ENCODE measurements at regions not wholly inside any gene's neighbourhood (a gene's known extent, or its start where the extent isn't known, plus 50 kb on each side); places are given as distances from the start of the nearest gene placed in this dataset.

DNA sequence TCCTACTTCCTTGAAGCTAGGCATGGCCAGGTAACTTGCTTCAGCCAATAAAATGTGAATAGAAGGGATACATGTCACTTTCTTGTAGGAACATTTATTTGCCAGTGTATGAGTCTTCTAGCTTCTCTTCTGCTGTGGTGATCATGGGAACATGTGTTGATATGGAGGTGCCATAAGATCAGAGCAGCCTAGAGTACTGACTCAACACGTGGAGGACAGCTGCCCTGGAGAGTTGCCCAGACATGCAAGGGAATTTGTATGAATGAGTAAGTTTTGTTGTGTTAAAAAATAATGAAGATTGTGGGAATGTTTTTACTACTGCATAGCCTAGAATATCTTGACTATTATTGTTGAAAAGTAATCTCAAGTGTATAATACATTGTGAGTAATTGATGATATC, 502.3 kb downstream of the NUF2 start:
- H4K20me1 ChIP-seq (ENCODE audit: insufficient read depth): no peaks in the 10 kb centered on the region
- TF ChIP-seq ZNF274 (IDR thresholded peaks at IDR 0.05; ENCODE audit: low read depth, low read length): no peak
- TF ChIP-seq ZFX (IDR thresholded peaks at IDR 0.05): no peak
- TF ChIP-seq YY1 (IDR thresholded peaks at IDR 0.05; ENCODE audit: extremely low read depth, insufficient replicate concordance, low read depth, low read length): no peak
- TF ChIP-seq, protein P1, sequence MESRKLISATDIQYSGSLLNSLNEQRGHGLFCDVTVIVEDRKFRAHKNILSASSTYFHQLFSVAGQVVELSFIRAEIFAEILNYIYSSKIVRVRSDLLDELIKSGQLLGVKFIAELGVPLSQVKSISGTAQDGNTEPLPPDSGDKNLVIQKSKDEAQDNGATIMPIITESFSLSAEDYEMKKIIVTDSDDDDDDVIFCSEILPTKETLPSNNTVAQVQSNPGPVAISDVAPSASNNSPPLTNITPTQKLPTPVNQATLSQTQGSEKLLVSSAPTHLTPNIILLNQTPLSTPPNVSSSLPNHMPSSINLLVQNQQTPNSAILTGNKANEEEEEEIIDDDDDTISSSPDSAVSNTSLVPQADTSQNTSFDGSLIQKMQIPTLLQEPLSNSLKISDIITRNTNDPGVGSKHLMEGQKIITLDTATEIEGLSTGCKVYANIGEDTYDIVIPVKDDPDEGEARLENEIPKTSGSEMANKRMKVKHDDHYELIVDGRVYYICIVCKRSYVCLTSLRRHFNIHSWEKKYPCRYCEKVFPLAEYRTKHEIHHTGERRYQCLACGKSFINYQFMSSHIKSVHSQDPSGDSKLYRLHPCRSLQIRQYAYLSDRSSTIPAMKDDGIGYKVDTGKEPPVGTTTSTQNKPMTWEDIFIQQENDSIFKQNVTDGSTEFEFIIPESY (IDR thresholded peaks at IDR 0.05; ENCODE audit: extremely low read depth, insufficient replicate concordance, low read length): no peak
- no peak for TF ChIP-seq SP1 (IDR thresholded peaks at IDR 0.05; ENCODE audit: low read depth)
- no peak for TF ChIP-seq POLR2AphosphoS5 (IDR thresholded peaks at IDR 0.05; ENCODE audit: low read depth, low read length)
- TF ChIP-seq EZH2phosphoT487 (IDR thresholded peaks at IDR 0.05; ENCODE audit: borderline replicate concordance): no peak
- no peak for TF ChIP-seq SRF (IDR thresholded peaks at IDR 0.05; ENCODE audit: low read depth)
- TF ChIP-seq, protein P2, sequence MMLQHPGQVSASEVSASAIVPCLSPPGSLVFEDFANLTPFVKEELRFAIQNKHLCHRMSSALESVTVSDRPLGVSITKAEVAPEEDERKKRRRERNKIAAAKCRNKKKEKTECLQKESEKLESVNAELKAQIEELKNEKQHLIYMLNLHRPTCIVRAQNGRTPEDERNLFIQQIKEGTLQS (IDR thresholded peaks at IDR 0.05): no peak
- TF ChIP-seq EGR1 (IDR thresholded peaks at IDR 0.05; ENCODE audit: low read depth): no peak
- H3K4me2 ChIP-seq (ENCODE audit: low read length): no peak overlapping the region
- POLR2A ChIA-PET: no interaction called here
- intact Hi-C loops (cut with micrococcal nuclease): loop anchor here (5.0 kb wide), 1 partner anchor 793 kb away; no protein-coding TSS in a partner anchor
- no peak overlapping the region for H2AFZ ChIP-seq (ENCODE audit: low read depth, low read length, poor library complexity, severe bottlenecking)
- H3K9ac ChIP-seq (ENCODE audit: low read length): no peak overlapping the region
- no peak overlapping the region for H3K4me3 ChIP-seq (replicated peaks in 1 of 2; ENCODE audit: low read depth in 1 of 2, low read length in 2 of 2)
- no peaks in the 10 kb centered on the region for H3K9me3 ChIP-seq (ENCODE audit: control insufficient read depth in 1 of 2, insufficient read depth in 1 of 2, low read depth in 1 of 2, low read length in 2 of 2)
- ATAC-seq (no peak), DNase-seq (ENCODE audit: low read depth, low spot score) (no peak)
- H3K36me3 ChIP-seq (ENCODE audit: control insufficient read depth in 1 of 2, insufficient read depth in 2 of 2, low read length in 2 of 2): no peaks in the 10 kb centered on the region
- H3K27me3 ChIP-seq (ENCODE audit: insufficient read depth, low read length): no peaks in the 10 kb centered on the region
- CTCF ChIA-PET: no interaction called here
- H3K9me2 ChIP-seq (ENCODE audit: insufficient read depth): no peaks in the 10 kb centered on the region
- BruUV-seq (replicated peaks): no TSS peak
- no peak overlapping the region for H3K27ac ChIP-seq (ENCODE audit: low read depth, low read length)
- H3K4me1 ChIP-seq (ENCODE audit: control insufficient read depth in 1 of 2, insufficient read depth in 2 of 2, low read length in 2 of 2): no peaks in the 10 kb centered on the region
- RAD21 ChIA-PET (ENCODE audit: low non-redundant PET in 1 of 2, low total read pairs in 2 of 2, uncharacterized antibody in 2 of 2, unreplicated experiment in 2 of 2): no interaction called here
- H3K79me2 ChIP-seq (ENCODE audit: insufficient read depth, low read length): no peaks in the 10 kb centered on the region

Measured in HCT116 (cell line).